MM.1S (cell line): ENCODE measurements at regions not wholly inside any gene's neighbourhood (a gene's known extent, or its start where the extent isn't known, plus 50 kb on each side); places are given as distances from the start of the nearest gene placed in this dataset.

Experiments
- DNase-seq: peaks from one replicate; pipeline ENCODE4 v3.0.0-alpha.2; 2015
- H2AFZ ChIP-seq: fragments of 300-600 bp; sonication (generic); 2 replicates; pipeline ENCODE4 v1.6.0; 2016; ENCODE audit warnings: antibody characterized with exemption, low read length
- H3F3A ChIP-seq: fragments of 300-600 bp; sonication (generic); 2 replicates; pipeline ENCODE4 v1.6.1; 2016; ENCODE audit warnings: mild to moderate bottlenecking, antibody characterized with exemption, low read length, moderate library complexity, mixed read lengths; ENCODE audit not compliant: insufficient read depth
- H3K27ac ChIP-seq: fragments of 300-600 bp; sonication (generic); 2 replicates; pipeline ENCODE4 v1.5.1; 2016; ENCODE audit warnings: mild to moderate bottlenecking, low read length
- H3K27me3 ChIP-seq: fragments of 300-600 bp; sonication (generic); replicated peaks from 2 replicates; pipeline ENCODE4 v1.6.0; 2016; ENCODE audit warnings: low read length; ENCODE audit not compliant: insufficient read depth
- H3K36me3 ChIP-seq: fragments of 300-600 bp; sonication (generic); replicated peaks from 2 replicates; pipeline ENCODE4 v1.6.1; 2016; ENCODE audit warnings: mild to moderate bottlenecking, low read length, mixed read lengths; ENCODE audit not compliant: insufficient read depth
- H3K4me1 ChIP-seq: fragments of 300-600 bp; sonication (generic); 2 replicates; pipeline ENCODE4 v1.6.1; 2016; ENCODE audit warnings: low read length, mixed read lengths
- H3K4me2 ChIP-seq: fragments of 300-600 bp; sonication (generic); 2 replicates; pipeline ENCODE4 v1.6.0; 2016; ENCODE audit warnings: low read depth, low read length
- H3K4me3 ChIP-seq: fragments of 300-600 bp; sonication (generic); 2 replicates; pipeline ENCODE4 v1.5.1; 2016; ENCODE audit warnings: low read length, mixed read lengths
- H3K79me2 ChIP-seq: fragments of 300-600 bp; sonication (generic); 2 replicates; pipeline ENCODE4 v1.6.1; 2016; ENCODE audit warnings: mixed run types, low read length, mixed read lengths
- H3K9ac ChIP-seq: fragments of 300-600 bp; sonication (generic); 2 replicates; pipeline ENCODE4 v1.6.1; 2016; ENCODE audit warnings: low read length, mixed read lengths
- H3K9me2 ChIP-seq: fragments of 300-600 bp; sonication (generic); replicated peaks from 2 replicates; pipeline ENCODE4 v1.6.1; 2016; ENCODE audit warnings: mild to moderate bottlenecking, low read length, mixed read lengths; ENCODE audit not compliant: insufficient read depth
- H3K9me3 ChIP-seq: fragments of 300-600 bp; sonication (generic); replicated peaks from 2 replicates; pipeline ENCODE4 v1.6.1; 2016; ENCODE audit warnings: mild to moderate bottlenecking, low read length, mixed read lengths; ENCODE audit not compliant: insufficient read depth
- H4K20me1 ChIP-seq: fragments of 300-600 bp; sonication (generic); 2 replicates; pipeline ENCODE4 v1.6.1; 2016; ENCODE audit warnings: mild to moderate bottlenecking, low read length, moderate library complexity, mixed read lengths; ENCODE audit not compliant: insufficient read depth
- EZH2 ChIP-seq: fragments of 300-600 bp; sonication (generic); optimal IDR thresholded peaks from 2 replicates; pipeline ENCODE3; 2017; ENCODE audit warnings: low read depth, mild to moderate bottlenecking, antibody characterized with exemption, low read length, mixed read lengths
- EZH2phosphoT487 ChIP-seq: fragments of 300-600 bp; sonication (generic); IDR thresholded peaks from 2 replicates; pipeline ENCODE4 v1.6.1; 2018; ENCODE audit warnings: antibody characterized with exemption, low read length
- TF ChIP-seq, protein P1 (sequence below): fragments of 300-600 bp; sonication (generic); IDR thresholded peaks from 2 replicates; pipeline ENCODE4 v1.5.1; 2016; ENCODE audit warnings: antibody characterized with exemption, low read length, mixed read lengths

DNA sequence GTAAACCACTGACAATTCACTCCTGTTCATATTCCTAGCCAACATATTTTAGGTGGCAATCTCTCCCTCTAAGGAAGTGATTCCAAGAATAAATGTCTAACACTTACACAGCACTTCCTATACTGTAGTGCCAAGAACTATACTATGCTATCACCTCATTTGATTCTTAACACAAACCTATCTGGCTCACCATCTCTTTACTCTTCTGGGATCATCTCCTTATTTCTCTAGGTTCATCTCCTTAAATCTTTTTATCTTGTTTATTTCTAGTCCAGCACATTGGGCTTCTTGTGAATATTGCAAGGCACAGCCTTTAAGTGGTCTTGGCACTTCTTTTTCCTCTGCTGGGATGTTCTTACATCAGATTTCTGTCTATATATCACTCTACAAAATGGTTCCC is 366.3 kb downstream of the SLITRK6 start:
- TF ChIP-seq EZH2phosphoT487 (no peak), EZH2 (no peak)
- TF ChIP-seq, protein P1, sequence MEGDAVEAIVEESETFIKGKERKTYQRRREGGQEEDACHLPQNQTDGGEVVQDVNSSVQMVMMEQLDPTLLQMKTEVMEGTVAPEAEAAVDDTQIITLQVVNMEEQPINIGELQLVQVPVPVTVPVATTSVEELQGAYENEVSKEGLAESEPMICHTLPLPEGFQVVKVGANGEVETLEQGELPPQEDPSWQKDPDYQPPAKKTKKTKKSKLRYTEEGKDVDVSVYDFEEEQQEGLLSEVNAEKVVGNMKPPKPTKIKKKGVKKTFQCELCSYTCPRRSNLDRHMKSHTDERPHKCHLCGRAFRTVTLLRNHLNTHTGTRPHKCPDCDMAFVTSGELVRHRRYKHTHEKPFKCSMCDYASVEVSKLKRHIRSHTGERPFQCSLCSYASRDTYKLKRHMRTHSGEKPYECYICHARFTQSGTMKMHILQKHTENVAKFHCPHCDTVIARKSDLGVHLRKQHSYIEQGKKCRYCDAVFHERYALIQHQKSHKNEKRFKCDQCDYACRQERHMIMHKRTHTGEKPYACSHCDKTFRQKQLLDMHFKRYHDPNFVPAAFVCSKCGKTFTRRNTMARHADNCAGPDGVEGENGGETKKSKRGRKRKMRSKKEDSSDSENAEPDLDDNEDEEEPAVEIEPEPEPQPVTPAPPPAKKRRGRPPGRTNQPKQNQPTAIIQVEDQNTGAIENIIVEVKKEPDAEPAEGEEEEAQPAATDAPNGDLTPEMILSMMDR: no peak
- Histone ChIP-seq H4K20me1 (no peaks in the 10 kb centered on the region), H3K4me2 (no peak overlapping the region), H3K36me3 (no peaks in the 10 kb centered on the region), H2AFZ (no peak overlapping the region), H3K4me3 (no peak overlapping the region), H3K9me2 (no peaks in the 10 kb centered on the region), H3K4me1 (no peaks in the 10 kb centered on the region), H3K27ac (no peak overlapping the region), H3K9ac (no peak overlapping the region), H3K79me2 (no peaks in the 10 kb centered on the region), H3K27me3 (no peaks in the 10 kb centered on the region), H3F3A (no peaks in the 10 kb centered on the region), H3K9me3 (no peaks in the 10 kb centered on the region)
- no peak for DNase-seq

DNA sequence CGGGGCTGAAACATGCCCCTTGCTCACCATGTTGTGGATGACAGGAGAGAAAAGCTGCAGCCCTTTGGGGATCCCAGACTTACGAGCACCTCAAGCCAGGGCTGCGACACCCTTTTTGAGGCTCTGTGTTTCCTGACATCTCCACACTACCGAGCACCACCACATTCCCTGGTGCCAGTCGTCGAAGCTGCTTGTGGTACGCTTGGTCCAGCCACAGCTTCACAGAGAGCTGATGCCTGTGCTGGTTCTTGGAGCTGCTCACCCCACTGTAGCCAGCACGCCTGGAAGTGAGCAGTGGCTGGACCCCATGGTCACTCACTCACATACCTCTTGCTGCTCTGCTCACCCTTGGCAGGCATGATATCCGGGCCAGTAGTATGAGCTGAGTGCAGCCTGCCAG is 367.5 kb downstream of the SLITRK6 start:
- TF ChIP-seq EZH2 (no peak), EZH2phosphoT487 (no peak)
- TF ChIP-seq, protein P1: no peak
- Histone ChIP-seq H2AFZ (no peak overlapping the region), H4K20me1 (no peaks in the 10 kb centered on the region), H3F3A (no peaks in the 10 kb centered on the region), H3K9me2 (no peaks in the 10 kb centered on the region), H3K4me3 (no peak overlapping the region), H3K36me3 (no peaks in the 10 kb centered on the region), H3K4me2 (no peak overlapping the region), H3K79me2 (no peaks in the 10 kb centered on the region), H3K27me3 (no peaks in the 10 kb centered on the region), H3K4me1 (no peaks in the 10 kb centered on the region), H3K9ac (no peak overlapping the region), H3K27ac (no peak overlapping the region), H3K9me3 (no peaks in the 10 kb centered on the region)
- DNase-seq: no peak

GRCh38 chr13:85430216-85430794 is 368.9 kb downstream of the SLITRK6 start:
- Histone ChIP-seq H3K4me2 (no peak overlapping the region), H3K27me3 (no peaks in the 10 kb centered on the region), H2AFZ (no peak overlapping the region), H3K4me1 (no peaks in the 10 kb centered on the region), H3K4me3 (no peak overlapping the region), H3K27ac (no peak overlapping the region), H3K9me3 (no peaks in the 10 kb centered on the region), H4K20me1 (no peaks in the 10 kb centered on the region), H3K9me2 (no peaks in the 10 kb centered on the region), H3K9ac (no peak overlapping the region), H3K36me3 (no peaks in the 10 kb centered on the region), H3K79me2 (no peaks in the 10 kb centered on the region), H3F3A (no peaks in the 10 kb centered on the region)
- DNase-seq: no peak
- TF ChIP-seq EZH2phosphoT487 (no peak), EZH2 (no peak)

DNA sequence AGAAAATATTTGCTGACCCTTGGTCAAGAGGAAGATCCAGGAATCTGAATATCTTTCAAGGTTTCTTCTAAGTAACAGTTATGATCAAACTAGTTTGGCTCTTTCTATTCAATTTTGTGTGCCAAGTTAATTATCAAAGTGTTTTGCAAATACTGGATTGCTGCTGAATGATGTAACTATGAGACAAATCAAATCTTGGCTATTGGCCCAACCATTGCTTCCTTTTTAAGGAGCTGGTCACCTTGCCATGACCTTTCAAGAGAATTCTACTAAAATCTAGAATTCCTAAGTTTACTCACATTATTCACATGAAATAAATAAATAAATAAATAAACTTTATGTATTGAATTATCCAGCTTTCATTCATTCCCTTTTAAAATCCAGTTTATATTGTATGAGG is 371.8 kb downstream of the SLITRK6 start:
- Histone ChIP-seq H3K4me3 (no peak overlapping the region), H3K4me2 (no peak overlapping the region), H4K20me1 (no peaks in the 10 kb centered on the region), H3K27ac (no peak overlapping the region), H3K9ac (no peak overlapping the region), H3K79me2 (no peaks in the 10 kb centered on the region), H3K36me3 (no peaks in the 10 kb centered on the region), H2AFZ (no peak overlapping the region), H3K27me3 (no peaks in the 10 kb centered on the region), H3F3A (no peaks in the 10 kb centered on the region), H3K9me3 (no peaks in the 10 kb centered on the region), H3K4me1 (no peaks in the 10 kb centered on the region), H3K9me2 (no peaks in the 10 kb centered on the region)
- TF ChIP-seq EZH2phosphoT487 (no peak), EZH2 (no peak)
- TF ChIP-seq, protein P1: no peak
- no peak for DNase-seq
